CD4-positive, alpha-beta T cell treated with Interleukin-17A for 1 hour (primary cell): ENCODE measurements at regions not wholly inside any gene's neighbourhood (a gene's known extent, or its start where the extent isn't known, plus 50 kb on each side); places are given as distances from the start of the nearest gene placed in this dataset.
"Not testable (repeated sequence)": the region's sequence is repeated elsewhere in the genome, so short reads cannot be mapped to it uniquely, and the experiment has no call there.

Experiments
- DNase-seq: peaks from one replicate; pipeline ENCODE4 v3.0.0-alpha.2; 2020

- DNase-seq: no peak
These were observed 56.6 kb downstream of the SLITRK1 start for GRCh38 chr13:83825676-83826075.

- no peak for DNase-seq
These were observed 57.7 kb downstream of the SLITRK1 start for GRCh38 chr13:83824560-83824959.

- no peak for DNase-seq
These were observed 58.2 kb downstream of the SLITRK1 start for GRCh38 chr13:83824120-83824519.

GRCh38 chr13:83819611-83820010, 62.7 kb downstream of the SLITRK1 start:
- no peak for DNase-seq

- DNase-seq: no peak
These were observed 63.1 kb downstream of the SLITRK1 start for GRCh38 chr13:83819156-83819555.

- no peak for DNase-seq
These were observed 66.2 kb downstream of the SLITRK1 start for GRCh38 chr13:83816081-83816480.

GRCh38 chr13:83815598-83815997, 66.7 kb downstream of the SLITRK1 start:
- no peak for DNase-seq

- DNase-seq: no peak
These were observed 72.1 kb downstream of the SLITRK1 start for GRCh38 chr13:83810136-83810535.

- DNase-seq: no peak
These were observed 77.8 kb downstream of the SLITRK1 start for GRCh38 chr13:83804356-83804962.

GRCh38 chr13:83798731-83799130, 83.5 kb downstream of the SLITRK1 start:
- no peak for DNase-seq

- no peak for DNase-seq
These were observed 85.9 kb downstream of the SLITRK1 start for GRCh38 chr13:83796364-83796763.

- no peak for DNase-seq
These were observed 87.7 kb downstream of the SLITRK1 start for GRCh38 chr13:83794583-83794982.

- no peak for DNase-seq
These were observed 102.0 kb downstream of the SLITRK1 start for GRCh38 chr13:83780227-83780626.

GRCh38 chr13:83773961-83774360, 108.3 kb downstream of the SLITRK1 start:
- DNase-seq: no peak

- DNase-seq: no peak
These were observed 116.5 kb downstream of the SLITRK1 start for GRCh38 chr13:83765796-83766195.

GRCh38 chr13:83761631-83762030, 120.6 kb downstream of the SLITRK1 start:
- DNase-seq: no peak

- not testable (repeated sequence) for DNase-seq
These were observed 127.1 kb downstream of the SLITRK1 start for GRCh38 chr13:83755210-83755609.

GRCh38 chr13:83753912-83754624, 128.2 kb downstream of the SLITRK1 start:
- DNase-seq: no peak

GRCh38 chr13:83752141-83752540, 130.1 kb downstream of the SLITRK1 start:
- no peak for DNase-seq

- no peak for DNase-seq
These were observed 141.7 kb downstream of the SLITRK1 start for GRCh38 chr13:83740622-83741021.

- no peak for DNase-seq
These were observed 143.9 kb downstream of the SLITRK1 start for GRCh38 chr13:83738407-83738806.

GRCh38 chr13:83733293-83733692, 149.0 kb downstream of the SLITRK1 start:
- DNase-seq: no peak

GRCh38 chr13:83732755-83733154, 149.5 kb downstream of the SLITRK1 start:
- no peak for DNase-seq

- DNase-seq: no peak
These were observed 151.2 kb downstream of the SLITRK1 start for GRCh38 chr13:83731113-83731512.

- DNase-seq: no peak
These were observed 151.6 kb downstream of the SLITRK1 start for GRCh38 chr13:83730674-83731073.
